ENCODE measurements at regions not wholly inside any gene's neighbourhood (a gene's known extent, or its start where the extent isn't known, plus 50 kb on each side); places are given as distances from the start of the nearest gene placed in this dataset.
"Not testable (repeated sequence)": the region's sequence is repeated elsewhere in the genome, so short reads cannot be mapped to it uniquely, and the experiment has no call there.

DNA sequence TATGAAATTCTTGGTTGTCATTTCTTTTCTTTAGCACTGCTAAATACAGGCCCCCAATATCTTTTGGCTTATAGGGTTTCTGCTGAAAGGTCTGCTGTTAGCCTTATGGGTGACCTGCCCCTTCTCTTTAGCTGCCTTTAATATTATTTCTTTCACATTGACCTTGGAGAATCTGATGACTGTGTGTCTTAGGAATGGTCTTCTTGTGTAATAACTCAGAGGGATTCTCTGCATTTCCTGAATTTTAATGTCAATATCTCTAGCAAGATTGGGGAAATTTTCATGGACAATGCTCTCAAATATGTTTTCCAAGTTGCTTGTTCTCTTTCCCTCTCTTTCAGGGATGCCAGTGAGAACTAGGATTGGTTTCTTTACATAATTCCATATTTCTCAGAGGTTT, 292.4 kb downstream of the SLC7A11 start:
- no peak for FAIRE-seq
- DNase-seq (ENCODE audit: low read depth) = no peak
- TF ChIP-seq, protein P1, sequence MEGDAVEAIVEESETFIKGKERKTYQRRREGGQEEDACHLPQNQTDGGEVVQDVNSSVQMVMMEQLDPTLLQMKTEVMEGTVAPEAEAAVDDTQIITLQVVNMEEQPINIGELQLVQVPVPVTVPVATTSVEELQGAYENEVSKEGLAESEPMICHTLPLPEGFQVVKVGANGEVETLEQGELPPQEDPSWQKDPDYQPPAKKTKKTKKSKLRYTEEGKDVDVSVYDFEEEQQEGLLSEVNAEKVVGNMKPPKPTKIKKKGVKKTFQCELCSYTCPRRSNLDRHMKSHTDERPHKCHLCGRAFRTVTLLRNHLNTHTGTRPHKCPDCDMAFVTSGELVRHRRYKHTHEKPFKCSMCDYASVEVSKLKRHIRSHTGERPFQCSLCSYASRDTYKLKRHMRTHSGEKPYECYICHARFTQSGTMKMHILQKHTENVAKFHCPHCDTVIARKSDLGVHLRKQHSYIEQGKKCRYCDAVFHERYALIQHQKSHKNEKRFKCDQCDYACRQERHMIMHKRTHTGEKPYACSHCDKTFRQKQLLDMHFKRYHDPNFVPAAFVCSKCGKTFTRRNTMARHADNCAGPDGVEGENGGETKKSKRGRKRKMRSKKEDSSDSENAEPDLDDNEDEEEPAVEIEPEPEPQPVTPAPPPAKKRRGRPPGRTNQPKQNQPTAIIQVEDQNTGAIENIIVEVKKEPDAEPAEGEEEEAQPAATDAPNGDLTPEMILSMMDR (IDR thresholded peaks at IDR 0.05; ENCODE audit: insufficient read depth, low read length, severe bottlenecking) = no peak
- Histone ChIP-seq H3K4me3 (ENCODE audit: low read depth, low read length) (no peak overlapping the region), H3K27me3 (ENCODE audit: control insufficient read depth, insufficient read depth, low read length) (no peaks in the 10 kb centered on the region), H3K36me3 (ENCODE audit: control insufficient read depth, insufficient read depth, low read length) (no peaks in the 10 kb centered on the region)

DNA sequence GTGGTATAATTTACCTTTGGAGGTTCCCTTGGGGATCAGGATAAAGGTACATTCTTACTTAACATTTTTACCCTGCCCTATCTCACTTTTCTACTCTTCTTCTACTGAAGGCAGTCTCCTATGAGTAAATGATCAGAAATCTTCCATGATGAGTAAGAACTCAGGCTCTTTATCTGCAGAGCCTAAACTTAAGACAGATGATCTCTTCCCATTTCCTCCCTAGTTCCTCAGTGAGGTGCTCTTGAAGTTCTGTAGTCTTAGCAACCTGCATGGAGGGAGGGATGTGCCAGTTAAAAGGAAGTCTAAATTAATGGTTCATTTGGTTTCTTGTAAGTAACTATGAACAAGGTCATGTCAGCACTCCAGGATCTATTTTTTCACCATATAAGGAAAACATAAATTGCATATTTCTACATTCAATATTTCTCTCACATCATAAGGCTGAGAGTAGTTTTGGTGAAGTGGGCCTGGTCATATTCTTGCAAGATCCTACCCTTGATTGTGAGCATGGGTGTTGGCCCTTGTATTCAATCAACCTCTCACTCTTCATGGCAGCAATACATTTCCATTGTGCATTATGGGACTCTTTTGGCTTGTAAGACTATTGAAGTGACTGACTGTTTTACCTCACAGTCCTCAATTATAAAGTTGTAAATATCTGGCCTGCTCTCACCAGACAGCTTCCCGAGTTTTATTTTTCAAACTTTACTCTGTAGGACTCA, 295.5 kb downstream of the SLC7A11 start:
- TF ChIP-seq, protein P1 (IDR thresholded peaks at IDR 0.05; ENCODE audit: insufficient read depth, low read length, severe bottlenecking) = no peak
- no peaks in the 10 kb centered on the region for H3K36me3 ChIP-seq (ENCODE audit: control insufficient read depth, insufficient read depth, low read length)
- DNase-seq (ENCODE audit: low read depth) = peak; percentile 48
- no peaks in the 10 kb centered on the region for H3K27me3 ChIP-seq (ENCODE audit: control insufficient read depth, insufficient read depth, low read length)
- FAIRE-seq = no peak
- no peak overlapping the region for H3K4me3 ChIP-seq (ENCODE audit: low read depth, low read length)

DNA sequence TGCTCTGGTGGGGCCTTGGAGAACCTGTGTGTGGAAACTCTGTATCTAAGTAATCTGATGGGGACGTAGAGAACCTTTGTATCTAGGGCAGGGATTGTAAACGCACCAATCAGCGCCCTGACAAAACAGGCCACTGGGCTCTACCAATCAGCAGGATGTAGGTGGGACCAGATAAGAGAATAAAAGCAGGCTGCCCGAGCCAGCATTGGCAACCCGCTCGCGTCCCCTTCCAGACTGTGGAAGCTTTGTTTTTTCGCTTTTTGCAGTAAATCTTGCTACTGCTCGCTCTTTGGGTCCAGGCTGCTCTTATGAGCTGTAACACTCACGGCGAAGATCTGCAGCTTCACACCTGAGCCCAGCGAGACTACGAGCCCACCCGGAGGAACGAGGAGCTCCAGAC, 299.3 kb downstream of the SLC7A11 start:
- H3K27me3 ChIP-seq (ENCODE audit: control insufficient read depth, insufficient read depth, low read length); DNase-seq (ENCODE audit: low read depth); H3K4me3 ChIP-seq (ENCODE audit: low read depth, low read length); FAIRE-seq; H3K36me3 ChIP-seq (ENCODE audit: control insufficient read depth, insufficient read depth, low read length): not testable (repeated sequence)

DNA sequence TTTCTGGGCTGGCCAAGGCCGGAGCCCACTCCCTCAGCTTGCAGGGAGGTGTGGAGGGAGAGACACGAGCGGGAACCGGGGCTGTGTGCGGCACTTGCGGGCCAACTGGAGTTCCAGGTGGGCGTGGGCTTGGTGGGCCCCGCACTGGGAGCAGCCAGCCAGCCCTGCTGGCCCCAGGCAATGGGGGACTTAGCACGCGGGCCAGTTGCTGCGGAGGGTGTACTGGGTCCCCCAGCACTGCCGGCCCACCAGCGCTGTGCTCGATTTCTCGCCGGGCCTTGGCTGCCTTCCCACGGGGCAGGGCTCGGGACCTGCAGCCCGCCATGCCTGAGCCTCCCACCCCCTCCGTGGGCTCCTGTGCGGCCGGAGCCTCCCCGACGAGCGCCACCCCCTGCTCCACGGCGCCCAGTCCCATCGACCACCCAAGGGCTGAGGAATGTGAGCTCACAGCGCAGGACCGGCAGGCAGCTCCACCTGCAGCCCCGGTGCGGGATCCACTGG, 300.1 kb downstream of the SLC7A11 start:
- FAIRE-seq; H3K36me3 ChIP-seq (ENCODE audit: control insufficient read depth, insufficient read depth, low read length); DNase-seq (ENCODE audit: low read depth); H3K27me3 ChIP-seq (ENCODE audit: control insufficient read depth, insufficient read depth, low read length); H3K4me3 ChIP-seq (ENCODE audit: low read depth, low read length): not testable (repeated sequence)

DNA sequence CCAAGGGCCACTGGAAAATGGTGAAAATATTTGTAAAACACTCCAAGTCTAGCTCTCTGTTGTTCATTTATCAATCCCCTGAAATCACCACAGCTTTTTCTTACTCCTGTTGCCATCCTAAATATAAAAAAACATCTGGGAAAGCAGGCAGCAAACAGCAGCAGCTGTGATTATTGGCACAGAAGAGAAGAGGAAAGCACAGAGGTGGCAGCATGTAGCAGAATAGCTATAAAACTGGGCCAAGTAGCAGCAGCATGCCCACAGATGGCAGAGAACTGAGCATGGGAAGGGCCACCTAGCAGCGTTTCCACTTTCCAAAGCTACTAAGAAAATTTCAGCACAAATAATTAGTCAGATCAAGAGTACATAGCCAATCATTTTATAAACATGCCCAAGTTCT, 307.2 kb downstream of the SLC7A11 start:
- Histone ChIP-seq H3K27me3 (ENCODE audit: control insufficient read depth, insufficient read depth, low read length) (no peaks in the 10 kb centered on the region), H3K36me3 (ENCODE audit: control insufficient read depth, insufficient read depth, low read length) (no peaks in the 10 kb centered on the region), H3K4me3 (ENCODE audit: low read depth, low read length) (no peak overlapping the region)
- DNase-seq (ENCODE audit: low read depth) (no peak), FAIRE-seq (no peak)
- TF ChIP-seq, protein P1 (IDR thresholded peaks at IDR 0.05; ENCODE audit: insufficient read depth, low read length, severe bottlenecking) = no peak

DNA sequence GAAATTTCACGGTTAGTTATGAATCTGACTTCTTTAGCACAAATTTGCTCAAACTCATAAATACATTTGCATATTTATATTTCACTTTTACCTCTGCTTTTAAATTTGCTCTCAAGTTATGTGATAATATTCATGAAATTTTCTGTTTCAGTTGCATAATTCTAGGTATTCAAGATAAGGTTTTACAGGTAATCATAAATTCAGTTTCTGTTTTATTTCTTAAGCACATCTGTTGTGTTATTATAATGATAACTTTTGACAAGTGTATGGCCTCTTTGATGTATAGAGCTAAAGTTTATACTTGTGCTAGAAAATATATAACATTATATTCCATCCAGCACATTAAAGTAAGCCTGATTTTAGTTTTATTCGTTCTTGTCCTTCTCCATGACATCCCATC, 308.1 kb downstream of the SLC7A11 start:
- no peak for FAIRE-seq
- no peaks in the 10 kb centered on the region for H3K36me3 ChIP-seq (ENCODE audit: control insufficient read depth, insufficient read depth, low read length)

More for the DNA sequence above, 308.1 kb downstream of the SLC7A11 start:
- TF ChIP-seq, protein P1 (IDR thresholded peaks at IDR 0.05; ENCODE audit: insufficient read depth, low read length, severe bottlenecking) = no peak
- no peak overlapping the region for H3K4me3 ChIP-seq (ENCODE audit: low read depth, low read length)
- no peak for DNase-seq (ENCODE audit: low read depth)
- H3K27me3 ChIP-seq (ENCODE audit: control insufficient read depth, insufficient read depth, low read length) = no peaks in the 10 kb centered on the region

Data from bronchial epithelial cell (primary cell).